Muscle layer of colon (tissue), 2 donors: ENCODE measurements at regions not wholly inside any gene's neighbourhood (a gene's known extent, or its start where the extent isn't known, plus 50 kb on each side); places are given as distances from the start of the nearest gene placed in this dataset.
"Not testable (repeated sequence)": the region's sequence is repeated elsewhere in the genome, so short reads cannot be mapped to it uniquely, and the experiment has no call there.

Experiments
- H3K27ac ChIP-seq: one replicate; pipeline ENCODE4 v1.7.0; 2013; ENCODE audit warnings: low read depth, mild to moderate bottlenecking, low read length, moderate library complexity
- H3K27me3 ChIP-seq, 2 donors: one replicate each; pipeline ENCODE4 v1.7.0; 2013; ENCODE audit warnings: low read length in 2 of 2, mild to moderate bottlenecking in 2 of 2; ENCODE audit not compliant: insufficient read depth in 2 of 2, control insufficient read depth in 1 of 2
- H3K36me3 ChIP-seq: one replicate; pipeline ENCODE4 v1.7.0; 2013; ENCODE audit warnings: mild to moderate bottlenecking, low read length; ENCODE audit not compliant: insufficient read depth
- H3K4me1 ChIP-seq: one replicate; pipeline ENCODE4 v1.7.0; 2013; ENCODE audit warnings: mild to moderate bottlenecking, low read length; ENCODE audit not compliant: insufficient read depth
- H3K4me3 ChIP-seq, 2 donors: one replicate each; pipeline ENCODE4 v1.7.0; 2013; ENCODE audit warnings: low read length in 2 of 2, low read depth in 1 of 2, mild to moderate bottlenecking in 1 of 2, moderate library complexity in 1 of 2
- H3K9ac ChIP-seq: one replicate; pipeline ENCODE4 v1.7.0; 2013; ENCODE audit warnings: low read length
- H3K9me3 ChIP-seq: one replicate; pipeline ENCODE4 v1.7.0; 2013; ENCODE audit warnings: mild to moderate bottlenecking, low read length
- donor health status: abdominal sarcoma.
- donor health status: Adenocarcinoma of cecum.

DNA sequence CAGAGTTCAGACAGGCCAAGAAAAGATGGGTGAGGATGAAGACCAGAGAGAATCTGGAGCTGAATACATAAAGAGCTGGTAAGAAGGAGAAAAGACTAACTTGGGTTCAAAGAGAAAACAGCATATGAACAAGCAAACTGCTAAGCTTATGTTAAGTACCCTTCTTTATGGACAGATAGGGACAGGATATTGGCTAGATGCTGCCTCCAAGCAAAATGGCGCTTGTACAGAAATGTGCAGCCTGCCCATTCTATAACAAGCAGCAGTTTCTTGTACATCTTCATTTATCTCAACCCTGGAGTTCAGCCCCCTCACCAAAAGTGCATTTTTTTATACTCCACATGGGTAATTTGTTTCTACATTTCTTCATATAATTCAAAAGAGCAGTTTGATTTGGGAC lies 184.5 kb downstream of the RMST start:
- H3K4me3 ChIP-seq, result no peak overlapping the region
- H3K27ac ChIP-seq, result no peak overlapping the region
- no peak overlapping the region for H3K9ac ChIP-seq
- H3K9me3 ChIP-seq, result no peaks in the 10 kb centered on the region
- H3K27me3 ChIP-seq, result no peaks in the 10 kb centered on the region
- H3K36me3 ChIP-seq, result no peaks in the 10 kb centered on the region
- H3K4me1 ChIP-seq, result no peaks in the 10 kb centered on the region

- Histone ChIP-seq H3K4me3 (no peak overlapping the region), H3K36me3 (no peaks in the 10 kb centered on the region), H3K27ac (no peak overlapping the region)
These were observed 187.6 kb downstream of the RMST start for GRCh38 chr12:97650242-97650641.

GRCh38 chr12:97656548-97656947 lies 193.9 kb downstream of the RMST start:
- H3K4me1 ChIP-seq, H3K9ac ChIP-seq, H3K9me3 ChIP-seq, H3K27me3 ChIP-seq, H3K27ac ChIP-seq, H3K36me3 ChIP-seq, H3K4me3 ChIP-seq: not testable (repeated sequence)

More at GRCh38 chr12:97650242-97650641, 187.6 kb downstream of the RMST start:
- H3K4me1 ChIP-seq, result no peaks in the 10 kb centered on the region
- no peak overlapping the region for H3K9ac ChIP-seq
- no peaks in the 10 kb centered on the region for H3K27me3 ChIP-seq
- H3K9me3 ChIP-seq, result no peaks in the 10 kb centered on the region

GRCh38 chr12:97659117-97659880 lies 196.7 kb downstream of the RMST start:
- no peak overlapping the region for H3K4me3 ChIP-seq
- no peaks in the 10 kb centered on the region for H3K36me3 ChIP-seq
- H3K4me1 ChIP-seq, result no peaks in the 10 kb centered on the region
- H3K9me3 ChIP-seq, result no peaks in the 10 kb centered on the region
- H3K9ac ChIP-seq, result no peak overlapping the region
- no peaks in the 10 kb centered on the region for H3K27me3 ChIP-seq
- H3K27ac ChIP-seq, result no peak overlapping the region

DNA sequence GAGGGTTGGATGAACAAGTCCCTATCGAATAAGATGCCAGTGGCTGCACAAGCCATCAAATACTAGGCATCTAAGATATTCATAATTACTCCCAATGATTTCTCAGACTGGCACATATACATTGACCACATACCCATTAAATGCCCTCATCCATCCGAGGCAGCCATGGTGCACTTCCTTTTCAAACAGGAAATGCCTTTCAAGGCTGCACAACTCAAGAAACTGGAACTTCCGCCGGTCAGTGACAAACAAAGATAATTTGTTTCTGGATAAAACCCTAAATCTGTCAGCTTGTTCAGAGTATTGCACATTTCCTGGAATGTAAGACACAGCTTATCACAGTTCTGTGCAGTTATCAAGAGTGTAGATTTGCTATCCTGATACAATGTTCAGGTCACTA lies 203.7 kb downstream of the RMST start:
- Histone ChIP-seq H3K9me3 (no peaks in the 10 kb centered on the region), H3K27me3 (no peaks in the 10 kb centered on the region), H3K27ac (no peak overlapping the region), H3K9ac (no peak overlapping the region), H3K4me1 (no peaks in the 10 kb centered on the region), H3K36me3 (no peaks in the 10 kb centered on the region), H3K4me3 (no peak overlapping the region)

- H3K4me1 ChIP-seq, result no peaks in the 10 kb centered on the region
- no peak overlapping the region for H3K4me3 ChIP-seq
- H3K9ac ChIP-seq, result no peak overlapping the region
- no peak overlapping the region for H3K27ac ChIP-seq
- H3K27me3 ChIP-seq, result no peaks in the 10 kb centered on the region
- H3K36me3 ChIP-seq, result no peaks in the 10 kb centered on the region
- H3K9me3 ChIP-seq, result no peaks in the 10 kb centered on the region
These were observed 210.3 kb downstream of the RMST start for GRCh38 chr12:97672870-97673269.

- H3K4me1 ChIP-seq, result no peaks in the 10 kb centered on the region
- no peaks in the 10 kb centered on the region for H3K27me3 ChIP-seq
- no peaks in the 10 kb centered on the region for H3K9me3 ChIP-seq
- H3K4me3 ChIP-seq, result no peak overlapping the region
- no peaks in the 10 kb centered on the region for H3K36me3 ChIP-seq
- no peak overlapping the region for H3K27ac ChIP-seq
- no peak overlapping the region for H3K9ac ChIP-seq
These were observed 218.1 kb downstream of the RMST start for GRCh38 chr12:97680751-97681150.

DNA sequence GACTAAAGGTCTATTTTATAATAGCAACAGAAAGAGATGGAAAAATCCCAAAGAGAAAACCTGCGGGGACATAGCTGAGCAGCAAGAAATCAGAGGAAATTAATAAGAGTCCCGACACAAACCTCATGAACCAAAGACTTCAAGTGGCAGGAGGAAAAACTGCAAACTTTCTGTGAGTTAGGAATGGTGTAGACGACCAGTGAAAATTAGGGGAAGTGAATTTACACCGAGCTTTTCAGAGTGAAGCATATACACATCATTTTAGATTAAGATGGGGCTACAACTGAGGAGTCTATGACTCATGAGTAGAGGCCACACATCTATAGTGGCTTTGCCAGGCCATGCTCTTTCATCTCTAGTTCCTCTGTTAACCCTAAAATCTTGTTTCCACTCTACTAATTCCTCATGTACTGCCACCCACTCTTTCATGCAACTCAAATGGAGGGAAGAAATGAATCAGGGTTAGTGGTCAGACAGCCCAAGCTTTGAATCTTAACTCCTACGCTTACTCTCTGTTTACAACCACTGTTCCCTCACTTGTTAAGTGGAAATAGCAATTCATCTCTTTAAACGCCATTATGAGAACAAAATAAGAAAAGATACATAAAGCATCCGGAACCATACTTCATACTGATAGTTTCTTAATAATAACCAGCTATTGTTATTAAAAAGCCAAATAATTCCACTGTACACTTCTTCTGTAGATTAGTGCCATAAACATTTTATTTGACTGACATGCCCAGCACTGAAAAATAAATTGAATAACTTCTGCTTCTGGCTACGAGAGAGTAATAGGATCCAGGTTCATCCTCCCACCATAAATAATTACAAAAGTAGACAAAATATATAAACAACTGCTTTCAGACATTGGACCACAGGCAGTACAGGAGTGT lies 219.3 kb downstream of the RMST start:
- Histone ChIP-seq H3K4me3 (no peak overlapping the region), H3K27me3 (no peaks in the 10 kb centered on the region), H3K9me3 (no peaks in the 10 kb centered on the region), H3K9ac (no peak overlapping the region), H3K27ac (no peak overlapping the region), H3K36me3 (no peaks in the 10 kb centered on the region), H3K4me1 (no peaks in the 10 kb centered on the region)

- Histone ChIP-seq H3K27ac (no peak overlapping the region), H3K9me3 (no peaks in the 10 kb centered on the region), H3K9ac (no peak overlapping the region), H3K4me1 (no peaks in the 10 kb centered on the region), H3K27me3 (no peaks in the 10 kb centered on the region), H3K36me3 (no peaks in the 10 kb centered on the region), H3K4me3 (no peak overlapping the region)
These were observed 222.8 kb downstream of the RMST start for GRCh38 chr12:97685360-97685759.

- Histone ChIP-seq H3K27ac (no peak overlapping the region), H3K4me1 (no peaks in the 10 kb centered on the region), H3K9me3 (no peaks in the 10 kb centered on the region), H3K4me3 (no peak overlapping the region), H3K36me3 (no peaks in the 10 kb centered on the region), H3K27me3 (no peaks in the 10 kb centered on the region), H3K9ac (no peak overlapping the region)
These were observed 239.3 kb downstream of the RMST start for GRCh38 chr12:97701901-97702300.

- Histone ChIP-seq H3K36me3 (no peaks in the 10 kb centered on the region), H3K9ac (no peak overlapping the region), H3K27ac (no peak overlapping the region), H3K9me3 (no peaks in the 10 kb centered on the region), H3K4me1 (no peaks in the 10 kb centered on the region), H3K4me3 (no peak overlapping the region), H3K27me3 (no peaks in the 10 kb centered on the region)
These were observed 248.8 kb downstream of the RMST start for GRCh38 chr12:97711392-97711791.
